GM12873 (cell line): ENCODE measurements at regions not wholly inside any gene's neighbourhood (a gene's known extent, or its start where the extent isn't known, plus 50 kb on each side); places are given as distances from the start of the nearest gene placed in this dataset.

Experiments used
- CTCF ChIP-seq: IDR thresholded peaks from 2 replicates; pipeline ENCODE4 v1.5.1; 2012; ENCODE audit warnings: low read depth, mild to moderate bottlenecking, moderate library complexity, low read length, control low read depth; ENCODE audit not compliant: insufficient read depth; ENCODE audit errors: missing control alignments

- TF ChIP-seq CTCF = no peak
Observed at GRCh38 chr5:10106285-10106684, 143.4 kb downstream of the ATPSCKMT start.

- no peak for TF ChIP-seq CTCF
Observed at GRCh38 chr5:10102706-10103497, 146.8 kb downstream of the ATPSCKMT start.

- TF ChIP-seq CTCF = no peak
Observed at GRCh38 chr5:10099548-10099947, 150.1 kb downstream of the ATPSCKMT start.

GRCh38 chr5:10091701-10092100, 158.0 kb downstream of the ATPSCKMT start:
- no peak for TF ChIP-seq CTCF

- TF ChIP-seq CTCF = no peak
Observed at GRCh38 chr5:10090074-10090473, 159.6 kb downstream of the ATPSCKMT start.

GRCh38 chr5:10085185-10085584, 164.5 kb downstream of the ATPSCKMT start:
- TF ChIP-seq CTCF = no peak

- TF ChIP-seq CTCF = no peak
Observed at GRCh38 chr5:10081584-10081983, 168.1 kb downstream of the ATPSCKMT start.
